ENCODE measurements at regions not wholly inside any gene's neighbourhood (a gene's known extent, or its start where the extent isn't known, plus 50 kb on each side); places are given as distances from the start of the nearest gene placed in this dataset.

GRCh38 chr5:6125781-6126180, 252.6 kb downstream of the MED10 start:
- Histone ChIP-seq H3K27ac (ENCODE audit: insufficient read depth, low read length) (no peak overlapping the region), H3K4me2 (ENCODE audit: extremely low read depth, insufficient read depth, low read length) (no peak overlapping the region), H3K9ac (ENCODE audit: insufficient read depth, low read length) (no peak overlapping the region), H3K4me1 (ENCODE audit: control insufficient read depth, extremely low read depth, insufficient read depth, low read length) (no peaks in the 10 kb centered on the region), H3K27me3 (ENCODE audit: control insufficient read depth, insufficient read depth, low read length) (no peaks in the 10 kb centered on the region), H2AFZ (ENCODE audit: low read length) (no peak overlapping the region), H3K4me3 (replicated peaks in 1 of 4; ENCODE audit: control extremely low read depth in 1 of 4, insufficient read depth in 1 of 4, low read depth in 3 of 4, low read length in 4 of 4) (no peak overlapping the region), H4K20me1 (ENCODE audit: control insufficient read depth, extremely low read depth, insufficient read depth, low read length) (no peaks in the 10 kb centered on the region), H3K79me2 (ENCODE audit: control insufficient read depth, insufficient read depth, low read length) (no peaks in the 10 kb centered on the region), H3K36me3 (ENCODE audit: control insufficient read depth, insufficient read depth, low read length) (no peaks in the 10 kb centered on the region), H3K9me3 (ENCODE audit: control insufficient read depth, insufficient read depth, low read depth, low read length) (no peaks in the 10 kb centered on the region)
- TF ChIP-seq CTCF (conservative IDR thresholded peaks at IDR 0.05 in 1 of 2, IDR thresholded peaks at IDR 0.05 in 1 of 2; ENCODE audit: low read depth in 1 of 2, low read length in 2 of 2) (no peak), EZH2 (IDR thresholded peaks at IDR 0.05; ENCODE audit: low read length, missing control alignments) (no peak)
- DNase-seq (ENCODE audit: low read depth in 2 of 2) = no peak

- TF ChIP-seq CTCF (conservative IDR thresholded peaks at IDR 0.05 in 1 of 2, IDR thresholded peaks at IDR 0.05 in 1 of 2; ENCODE audit: low read depth in 1 of 2, low read length in 2 of 2) (no peak), EZH2 (IDR thresholded peaks at IDR 0.05; ENCODE audit: low read length, missing control alignments) (no peak)
- H3K27ac ChIP-seq (ENCODE audit: insufficient read depth, low read length) = no peak overlapping the region
- no peaks in the 10 kb centered on the region for H3K27me3 ChIP-seq (ENCODE audit: control insufficient read depth, insufficient read depth, low read length)
- H3K4me2 ChIP-seq (ENCODE audit: extremely low read depth, insufficient read depth, low read length) = no peak overlapping the region
- H3K4me1 ChIP-seq (ENCODE audit: control insufficient read depth, extremely low read depth, insufficient read depth, low read length) = no peaks in the 10 kb centered on the region
- no peaks in the 10 kb centered on the region for H3K79me2 ChIP-seq (ENCODE audit: control insufficient read depth, insufficient read depth, low read length)
- H2AFZ ChIP-seq (ENCODE audit: low read length) = no peak overlapping the region
- no peak overlapping the region for H3K9ac ChIP-seq (ENCODE audit: insufficient read depth, low read length)
- H4K20me1 ChIP-seq (ENCODE audit: control insufficient read depth, extremely low read depth, insufficient read depth, low read length) = no peaks in the 10 kb centered on the region
- H3K36me3 ChIP-seq (ENCODE audit: control insufficient read depth, insufficient read depth, low read length) = no peaks in the 10 kb centered on the region
- no peak for DNase-seq (ENCODE audit: low read depth in 2 of 2)
- no peak overlapping the region for H3K4me3 ChIP-seq (replicated peaks in 1 of 4; ENCODE audit: control extremely low read depth in 1 of 4, insufficient read depth in 1 of 4, low read depth in 3 of 4, low read length in 4 of 4)
- no peaks in the 10 kb centered on the region for H3K9me3 ChIP-seq (ENCODE audit: control insufficient read depth, insufficient read depth, low read depth, low read length)
Measured at GRCh38 chr5:6118691-6119090, 259.7 kb downstream of the MED10 start.

GRCh38 chr5:6117212-6117611, 261.1 kb downstream of the MED10 start:
- no peaks in the 10 kb centered on the region for H3K79me2 ChIP-seq (ENCODE audit: control insufficient read depth, insufficient read depth, low read length)
- no peak overlapping the region for H3K27ac ChIP-seq (ENCODE audit: insufficient read depth, low read length)
- no peak for DNase-seq (ENCODE audit: low read depth in 2 of 2)
- H3K4me1 ChIP-seq (ENCODE audit: control insufficient read depth, extremely low read depth, insufficient read depth, low read length) = no peaks in the 10 kb centered on the region
- H3K36me3 ChIP-seq (ENCODE audit: control insufficient read depth, insufficient read depth, low read length) = no peaks in the 10 kb centered on the region
- H3K4me2 ChIP-seq (ENCODE audit: extremely low read depth, insufficient read depth, low read length) = no peak overlapping the region
- H3K9me3 ChIP-seq (ENCODE audit: control insufficient read depth, insufficient read depth, low read depth, low read length) = no peaks in the 10 kb centered on the region
- no peaks in the 10 kb centered on the region for H4K20me1 ChIP-seq (ENCODE audit: control insufficient read depth, extremely low read depth, insufficient read depth, low read length)
- H3K27me3 ChIP-seq (ENCODE audit: control insufficient read depth, insufficient read depth, low read length) = no peaks in the 10 kb centered on the region
- no peak overlapping the region for H3K4me3 ChIP-seq (replicated peaks in 1 of 4; ENCODE audit: control extremely low read depth in 1 of 4, insufficient read depth in 1 of 4, low read depth in 3 of 4, low read length in 4 of 4)
- no peak overlapping the region for H2AFZ ChIP-seq (ENCODE audit: low read length)
- no peak for TF ChIP-seq EZH2 (IDR thresholded peaks at IDR 0.05; ENCODE audit: low read length, missing control alignments)
- no peak for TF ChIP-seq CTCF (conservative IDR thresholded peaks at IDR 0.05 in 1 of 2, IDR thresholded peaks at IDR 0.05 in 1 of 2; ENCODE audit: low read depth in 1 of 2, low read length in 2 of 2)
- no peak overlapping the region for H3K9ac ChIP-seq (ENCODE audit: insufficient read depth, low read length)

All from fibroblast of lung (primary cell).